ENCODE measurements at regions not wholly inside any gene's neighbourhood (a gene's known extent, or its start where the extent isn't known, plus 50 kb on each side); places are given as distances from the start of the nearest gene placed in this dataset.
"Not testable (repeated sequence)": the region's sequence is repeated elsewhere in the genome, so short reads cannot be mapped to it uniquely, and the experiment has no call there.

DNA sequence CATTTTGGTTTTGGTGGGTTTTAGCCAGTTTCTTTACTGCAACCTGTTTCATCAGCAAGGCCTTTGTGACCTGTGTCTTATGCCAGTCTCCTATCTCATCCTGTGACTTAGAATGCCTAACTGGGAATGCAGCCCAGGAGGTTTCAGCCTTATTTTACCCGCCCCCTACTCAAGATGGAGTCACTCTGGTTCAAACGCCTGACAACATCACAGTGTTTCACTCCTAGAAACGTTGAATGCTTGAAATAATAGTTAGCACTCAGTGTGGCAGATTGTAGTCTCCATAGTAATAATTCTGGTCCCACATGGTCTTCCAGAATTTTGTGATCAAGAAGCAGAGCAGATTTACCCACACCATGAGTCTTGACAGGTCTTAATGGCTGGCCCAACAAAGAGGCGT lies 159.0 kb upstream of the TRIB2 start:
- H3K27ac ChIP-seq (ENCODE audit: low read depth, low read length), result no peak overlapping the region
- DNase-seq, result no peak
- H3K4me1 Mint-ChIP-seq, result peaks cover 36 to 55% (median 42%) of the 10 kb centered on the region in 4 donors
- no peak overlapping the region for H3K4me3 ChIP-seq (ENCODE audit: low read length in 2 of 2)
- intact Hi-C loops (cut with micrococcal nuclease), result loop anchor here (5.0 kb wide), 3 partner anchors 60 to 140 kb away; no protein-coding TSS in a partner anchor
- H3K9me3 Mint-ChIP-seq, result no peaks in the 10 kb centered on the region
- ChIA-PET CTCF (ENCODE audit: partially characterized antibody) (no interaction called here), POLR2A (ENCODE audit: partially characterized antibody) (interaction anchor here (3.8 kb wide), 1 partner anchor 159 kb away, joined by 33 read pairs; the partner anchor contains the start of gene TRIB2)
- H3K27ac Mint-ChIP-seq, result peak overlapping the region in 1 of 7 donors; percentile 30
- peaks cover 31% of the 10 kb centered on the region for H3K4me1 ChIP-seq (ENCODE audit: insufficient read depth, low read length)
- H3K36me3 Mint-ChIP-seq, result no peaks in the 10 kb centered on the region
- H3K27me3 Mint-ChIP-seq, result no peaks in the 10 kb centered on the region
- H3K9me3 ChIP-seq (ENCODE audit: control insufficient read depth in 1 of 2, low read length in 2 of 2), result no peaks in the 10 kb centered on the region
- no peaks in the 10 kb centered on the region for H3K27me3 ChIP-seq (ENCODE audit: insufficient read depth, low read length)
- H3K36me3 ChIP-seq (ENCODE audit: insufficient read depth, low read length), result no peaks in the 10 kb centered on the region
- no peak overlapping the region for H3K4me3 Mint-ChIP-seq

DNA sequence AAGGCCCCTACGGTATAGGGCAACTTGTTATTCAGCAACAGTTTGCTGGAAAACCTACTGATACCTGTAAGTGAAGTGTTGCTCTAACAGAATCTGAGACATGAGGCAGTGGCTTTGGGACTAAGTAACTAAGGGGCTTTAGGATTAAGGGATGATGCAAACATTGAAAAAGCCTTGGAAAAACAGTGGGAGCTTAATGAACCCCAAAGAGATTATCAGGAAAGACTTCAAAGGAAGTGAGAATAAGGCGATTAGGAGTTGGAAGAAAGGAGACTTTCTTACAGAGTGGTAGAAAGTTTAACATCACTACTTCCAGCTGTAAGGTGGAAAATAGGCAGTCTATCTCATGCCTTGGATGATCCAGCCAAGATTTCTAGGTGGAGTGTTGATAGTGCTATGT lies 158.2 kb upstream of the TRIB2 start:
- Mint-ChIP-seq H3K36me3 (no peaks in the 10 kb centered on the region), H3K4me1 (peaks cover 34 to 50% (median 41%) of the 10 kb centered on the region in 4 donors), H3K27ac (peak overlapping the region in 1 of 7 donors; percentile 78), H3K4me3 (no peak overlapping the region), H3K27me3 (no peaks in the 10 kb centered on the region), H3K9me3 (no peaks in the 10 kb centered on the region)
- POLR2A ChIA-PET (ENCODE audit: partially characterized antibody), result interaction anchor here (1.2 kb wide), 1 partner anchor 160 kb away, joined by 3 read pairs; no protein-coding TSS in a partner anchor
- Histone ChIP-seq H3K4me1 (ENCODE audit: insufficient read depth, low read length) (peaks cover 31% of the 10 kb centered on the region), H3K4me3 (ENCODE audit: low read length in 2 of 2) (no peak overlapping the region), H3K27me3 (ENCODE audit: insufficient read depth, low read length) (no peaks in the 10 kb centered on the region), H3K9me3 (ENCODE audit: control insufficient read depth in 1 of 2, low read length in 2 of 2) (no peaks in the 10 kb centered on the region), H3K36me3 (ENCODE audit: insufficient read depth, low read length) (no peaks in the 10 kb centered on the region), H3K27ac (ENCODE audit: low read depth, low read length) (no peak overlapping the region)
- DNase-seq, result no peak
- CTCF ChIA-PET (ENCODE audit: partially characterized antibody), result no interaction called here
- intact Hi-C loops (cut with micrococcal nuclease), result loop anchor here (5.0 kb wide), 3 partner anchors 61 to 141 kb away; no protein-coding TSS in a partner anchor

DNA sequence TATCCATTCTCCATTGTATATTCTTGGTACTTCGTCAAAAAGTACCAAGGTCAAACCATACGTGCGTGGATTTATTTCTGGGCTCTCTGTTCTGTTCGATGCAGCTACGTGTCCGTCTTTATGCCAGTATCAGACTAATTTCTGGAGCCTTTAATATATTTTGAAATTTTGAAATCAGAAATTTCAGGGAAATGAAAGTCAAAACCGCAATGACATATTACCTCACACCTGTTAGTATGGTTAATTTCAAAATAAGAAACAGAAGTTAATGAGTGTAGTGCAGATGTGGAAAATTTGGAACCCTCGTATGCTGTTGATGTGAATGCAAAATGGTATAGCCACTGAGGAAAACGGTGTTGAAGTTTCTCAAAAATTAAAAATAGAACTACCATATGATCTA lies 156.1 kb upstream of the TRIB2 start:
- no peak for DNase-seq
- Histone ChIP-seq H3K27me3 (ENCODE audit: insufficient read depth, low read length) (no peaks in the 10 kb centered on the region), H3K9me3 (ENCODE audit: control insufficient read depth in 1 of 2, low read length in 2 of 2) (no peaks in the 10 kb centered on the region), H3K27ac (ENCODE audit: low read depth, low read length) (no peak overlapping the region), H3K4me3 (ENCODE audit: low read length in 2 of 2) (no peak overlapping the region), H3K4me1 (ENCODE audit: insufficient read depth, low read length) (peaks cover 17% of the 10 kb centered on the region), H3K36me3 (ENCODE audit: insufficient read depth, low read length) (no peaks in the 10 kb centered on the region)
- ChIA-PET POLR2A (ENCODE audit: partially characterized antibody) (no interaction called here), CTCF (ENCODE audit: partially characterized antibody) (interaction anchor here (1.3 kb wide), 1 partner anchor 157 kb away, joined by 3 read pairs; the partner anchor contains the start of gene TRIB2)
- intact Hi-C loops (cut with micrococcal nuclease), result no loop called here
- Mint-ChIP-seq H3K9me3 (no peaks in the 10 kb centered on the region), H3K27ac (no peak overlapping the region), H3K36me3 (no peaks in the 10 kb centered on the region), H3K4me3 (no peak overlapping the region), H3K27me3 (no peaks in the 10 kb centered on the region), H3K4me1 (peaks cover 24 to 39% (median 34%) of the 10 kb centered on the region in 4 donors)

DNA sequence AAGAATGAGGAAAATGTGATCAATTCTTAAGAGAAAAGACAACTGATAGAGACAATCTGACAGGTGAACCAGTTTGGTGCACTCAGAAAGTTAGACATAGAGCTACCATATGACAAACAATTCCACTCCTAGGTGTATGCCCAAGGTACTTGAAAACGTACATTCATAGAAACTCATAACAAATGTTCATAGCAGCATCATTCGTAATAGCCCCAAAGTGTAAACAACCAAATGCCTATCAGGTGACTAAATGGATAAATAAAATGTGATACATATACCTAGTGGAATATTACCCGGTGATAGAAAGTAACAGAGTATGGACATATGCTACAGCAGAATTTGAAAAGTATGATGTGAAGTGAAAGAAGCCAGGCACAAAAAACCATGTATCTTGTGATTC lies 149.3 kb upstream of the TRIB2 start:
- no peaks in the 10 kb centered on the region for H3K9me3 ChIP-seq (ENCODE audit: control insufficient read depth in 1 of 2, low read length in 2 of 2)
- CTCF ChIA-PET (ENCODE audit: partially characterized antibody), result no interaction called here
- no peaks in the 10 kb centered on the region for H3K36me3 ChIP-seq (ENCODE audit: insufficient read depth, low read length)

DNA sequence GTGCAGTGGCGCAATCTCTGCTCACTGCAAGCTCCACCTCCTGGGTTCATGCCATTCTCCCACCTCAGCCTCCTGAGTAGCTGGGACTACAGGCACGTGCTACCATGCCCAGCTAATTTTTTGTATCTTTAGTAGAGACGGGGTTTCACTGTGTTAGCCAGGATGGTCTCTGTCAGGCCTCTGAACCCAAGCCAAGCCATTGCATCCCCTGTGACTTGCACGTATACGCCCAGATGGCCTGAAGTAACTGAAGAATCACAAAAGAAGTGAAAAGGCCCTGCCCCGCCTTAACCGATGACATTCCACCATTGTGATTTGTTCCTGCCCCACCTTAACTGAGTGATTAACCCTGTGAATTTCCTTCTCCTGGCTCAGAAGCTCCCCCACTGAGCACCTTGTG lies 147.2 kb upstream of the TRIB2 start:
- H3K9me3 Mint-ChIP-seq; H3K27ac ChIP-seq (ENCODE audit: low read depth, low read length); H3K27me3 ChIP-seq (ENCODE audit: insufficient read depth, low read length); intact Hi-C loops (cut with micrococcal nuclease); H3K27ac Mint-ChIP-seq; POLR2A ChIA-PET (ENCODE audit: partially characterized antibody); H3K4me3 Mint-ChIP-seq; H3K36me3 Mint-ChIP-seq; CTCF ChIA-PET (ENCODE audit: partially characterized antibody); DNase-seq; H3K36me3 ChIP-seq (ENCODE audit: insufficient read depth, low read length); H3K27me3 Mint-ChIP-seq; H3K4me3 ChIP-seq (ENCODE audit: low read length in 2 of 2); H3K9me3 ChIP-seq (ENCODE audit: control insufficient read depth in 1 of 2, low read length in 2 of 2); H3K4me1 ChIP-seq (ENCODE audit: insufficient read depth, low read length): not testable (repeated sequence)
- H3K4me1 Mint-ChIP-seq, result peaks cover 8 to 13% (median 9%) of the 10 kb centered on the region in 4 donors

More for the DNA sequence above, 149.3 kb upstream of the TRIB2 start:
- H3K4me3 Mint-ChIP-seq, result no peak overlapping the region
- no peaks in the 10 kb centered on the region for H3K9me3 Mint-ChIP-seq
- intact Hi-C loops (cut with micrococcal nuclease), result no loop called here
- Histone ChIP-seq H3K4me1 (ENCODE audit: insufficient read depth, low read length) (peaks cover 5% of the 10 kb centered on the region), H3K27ac (ENCODE audit: low read depth, low read length) (no peak overlapping the region), H3K4me3 (ENCODE audit: low read length in 2 of 2) (no peak overlapping the region), H3K27me3 (ENCODE audit: insufficient read depth, low read length) (no peaks in the 10 kb centered on the region)
- H3K4me1 Mint-ChIP-seq, result peaks cover 12 to 18% (median 17%) of the 10 kb centered on the region in 4 donors
- H3K27me3 Mint-ChIP-seq, result no peaks in the 10 kb centered on the region
- DNase-seq, result no peak
- no peak overlapping the region for H3K27ac Mint-ChIP-seq
- no peaks in the 10 kb centered on the region for H3K36me3 Mint-ChIP-seq
- POLR2A ChIA-PET (ENCODE audit: partially characterized antibody), result interaction anchor here (0.6 to 1.0 kb wide), 2 partner anchors 11 to 81 kb away, joined by 3 read pairs; no protein-coding TSS in a partner anchor

DNA sequence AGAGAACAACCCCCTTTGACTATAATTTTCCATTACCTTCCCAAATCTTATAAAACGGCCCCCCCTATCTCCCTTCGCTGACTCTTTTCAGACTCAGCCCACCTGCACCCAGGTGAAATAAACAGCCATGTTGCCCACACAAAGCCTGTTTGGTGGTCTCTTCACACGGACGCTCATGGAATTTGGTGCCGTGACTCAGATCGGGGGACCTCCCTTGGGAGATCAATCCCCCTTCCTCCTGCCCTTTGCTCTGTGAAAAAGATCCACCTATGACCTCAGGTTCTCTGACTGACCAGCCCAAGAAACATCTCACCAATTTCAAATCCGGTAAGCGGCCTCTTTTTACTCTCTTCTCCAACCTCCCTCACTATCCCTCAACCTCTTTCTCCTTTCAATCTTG lies 146.8 kb upstream of the TRIB2 start:
- H3K27me3 ChIP-seq (ENCODE audit: insufficient read depth, low read length); H3K4me3 Mint-ChIP-seq; H3K9me3 ChIP-seq (ENCODE audit: control insufficient read depth in 1 of 2, low read length in 2 of 2); H3K4me1 ChIP-seq (ENCODE audit: insufficient read depth, low read length); POLR2A ChIA-PET (ENCODE audit: partially characterized antibody); H3K27me3 Mint-ChIP-seq; H3K4me3 ChIP-seq (ENCODE audit: low read length in 2 of 2); CTCF ChIA-PET (ENCODE audit: partially characterized antibody); H3K9me3 Mint-ChIP-seq; DNase-seq; H3K4me1 Mint-ChIP-seq; H3K27ac ChIP-seq (ENCODE audit: low read depth, low read length); H3K36me3 ChIP-seq (ENCODE audit: insufficient read depth, low read length); H3K27ac Mint-ChIP-seq; H3K36me3 Mint-ChIP-seq; intact Hi-C loops (cut with micrococcal nuclease): not testable (repeated sequence)

- Mint-ChIP-seq H3K36me3 (no peaks in the 10 kb centered on the region), H3K27ac (peak overlapping the region in 1 of 7 donors; percentile 27), H3K9me3 (no peaks in the 10 kb centered on the region), H3K4me3 (no peak overlapping the region), H3K4me1 (peaks cover 0 to 11% (median 5%) of the 10 kb centered on the region in 4 donors), H3K27me3 (no peaks in the 10 kb centered on the region)
- intact Hi-C loops (cut with micrococcal nuclease), result no loop called here
- ChIA-PET CTCF (ENCODE audit: partially characterized antibody) (interaction anchor here (0.9 to 1.4 kb wide), 3 partner anchors 12 to 747 kb away, joined by 3 to 4 read pairs (median 3); partner anchors contain the start of gene TRIB2), POLR2A (ENCODE audit: partially characterized antibody) (no interaction called here)
- no peak overlapping the region for H3K4me3 ChIP-seq (ENCODE audit: low read length in 2 of 2)
- H3K27ac ChIP-seq (ENCODE audit: low read depth, low read length), result no peak overlapping the region
- H3K27me3 ChIP-seq (ENCODE audit: insufficient read depth, low read length), result no peaks in the 10 kb centered on the region
- no peaks in the 10 kb centered on the region for H3K4me1 ChIP-seq (ENCODE audit: insufficient read depth, low read length)
- no peaks in the 10 kb centered on the region for H3K36me3 ChIP-seq (ENCODE audit: insufficient read depth, low read length)
- DNase-seq, result no peak
- H3K9me3 ChIP-seq (ENCODE audit: control insufficient read depth in 1 of 2, low read length in 2 of 2), result no peaks in the 10 kb centered on the region
Observed at GRCh38 chr2:12577091-12577490, 139.6 kb upstream of the TRIB2 start.

All from CD4-positive, alpha-beta memory T cell (primary cell).